GF-D8 (cell line): ENCODE measurements at regions not wholly inside any gene's neighbourhood (a gene's known extent, or its start where the extent isn't known, plus 50 kb on each side); places are given as distances from the start of the nearest gene placed in this dataset.
"Not testable (repeated sequence)": the region's sequence is repeated elsewhere in the genome, so short reads cannot be mapped to it uniquely, and the experiment has no call there.

Experiments used
- DNase-seq: peaks from one replicate; lab custom pipeline; 2025; lab: John Stamatoyannopoulos, UW

GRCh38 chr18:10119991-10120390 is 206.2 kb downstream of the VAPA start:
- DNase-seq, result no peak

GRCh38 chr18:10120622-10121021 is 206.8 kb downstream of the VAPA start:
- no peak for DNase-seq

GRCh38 chr18:10121028-10121427 is 207.2 kb downstream of the VAPA start:
- no peak for DNase-seq

GRCh38 chr18:10121786-10122515 is 208.1 kb downstream of the VAPA start:
- DNase-seq, result no peak

GRCh38 chr18:10122988-10123950 is 209.5 kb downstream of the VAPA start:
- no peak for DNase-seq

GRCh38 chr18:10124071-10124470 is 210.3 kb downstream of the VAPA start:
- DNase-seq, result no peak

- no peak for DNase-seq
These were observed 210.7 kb downstream of the VAPA start for GRCh38 chr18:10124557-10124956.

GRCh38 chr18:10124967-10125366 is 211.2 kb downstream of the VAPA start:
- DNase-seq, result no peak

- DNase-seq, result no peak
These were observed 213.9 kb downstream of the VAPA start for GRCh38 chr18:10127729-10128128.

GRCh38 chr18:10128921-10129501 is 215.2 kb downstream of the VAPA start:
- no peak for DNase-seq

GRCh38 chr18:10130606-10131005 is 216.8 kb downstream of the VAPA start:
- no peak for DNase-seq

- DNase-seq, result no peak
These were observed 217.3 kb downstream of the VAPA start for GRCh38 chr18:10131081-10131459.

GRCh38 chr18:10131460-10132395 is 217.9 kb downstream of the VAPA start:
- DNase-seq, result no peak

GRCh38 chr18:10133516-10133915 is 219.7 kb downstream of the VAPA start:
- no peak for DNase-seq

GRCh38 chr18:10134204-10134603 is 220.4 kb downstream of the VAPA start:
- DNase-seq, result no peak

- DNase-seq, result not testable (repeated sequence)
These were observed 220.9 kb downstream of the VAPA start for GRCh38 chr18:10134749-10135148.

GRCh38 chr18:10135302-10135926 is 221.6 kb downstream of the VAPA start:
- no peak for DNase-seq

GRCh38 chr18:10138719-10139118 is 224.9 kb downstream of the VAPA start:
- no peak for DNase-seq

- DNase-seq, result no peak
These were observed 226.1 kb downstream of the VAPA start for GRCh38 chr18:10139783-10140410.

GRCh38 chr18:10140461-10141282 is 226.9 kb downstream of the VAPA start:
- DNase-seq, result no peak
